Hematopoietic multipotent progenitor cell (in vitro differentiated cells): ENCODE measurements at regions not wholly inside any gene's neighbourhood (a gene's known extent, or its start where the extent isn't known, plus 50 kb on each side); places are given as distances from the start of the nearest gene placed in this dataset.
A peak's percentile ranks its signal among the peaks of the same experiment; 100 is the strongest.
"Not testable (repeated sequence)": the region's sequence is repeated elsewhere in the genome, so short reads cannot be mapped to it uniquely, and the experiment has no call there.

Experiments used
- DNase-seq, 3 donors: peaks; one replicate each; pipeline ENCODE4 v3.0.0-alpha.2; 2011 to 2015; ENCODE audit warnings: low read depth in 2 of 3, low spot score in 2 of 3

DNA sequence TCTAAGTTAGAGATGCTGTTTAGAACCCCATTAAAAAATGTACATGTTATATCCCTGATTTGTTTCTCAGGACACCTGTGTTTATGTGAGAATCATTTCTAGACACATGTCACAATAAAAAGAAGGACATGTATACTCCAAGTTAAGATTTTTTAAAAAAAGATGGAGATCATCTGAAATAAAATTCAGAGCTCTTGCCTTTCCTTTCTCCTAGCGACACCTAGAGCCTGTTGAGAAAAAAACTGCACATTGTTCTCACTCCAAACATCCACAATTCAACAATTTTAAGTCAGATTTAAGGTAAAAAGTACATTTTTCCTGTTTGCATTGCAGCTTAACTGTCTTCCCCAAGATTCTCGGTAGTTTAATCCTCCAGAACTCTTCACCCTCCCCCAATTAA, 171.8 kb downstream of the ATP6V0E2 start:
- DNase-seq = peak in 1 of 3 donors; percentile 2

DNA sequence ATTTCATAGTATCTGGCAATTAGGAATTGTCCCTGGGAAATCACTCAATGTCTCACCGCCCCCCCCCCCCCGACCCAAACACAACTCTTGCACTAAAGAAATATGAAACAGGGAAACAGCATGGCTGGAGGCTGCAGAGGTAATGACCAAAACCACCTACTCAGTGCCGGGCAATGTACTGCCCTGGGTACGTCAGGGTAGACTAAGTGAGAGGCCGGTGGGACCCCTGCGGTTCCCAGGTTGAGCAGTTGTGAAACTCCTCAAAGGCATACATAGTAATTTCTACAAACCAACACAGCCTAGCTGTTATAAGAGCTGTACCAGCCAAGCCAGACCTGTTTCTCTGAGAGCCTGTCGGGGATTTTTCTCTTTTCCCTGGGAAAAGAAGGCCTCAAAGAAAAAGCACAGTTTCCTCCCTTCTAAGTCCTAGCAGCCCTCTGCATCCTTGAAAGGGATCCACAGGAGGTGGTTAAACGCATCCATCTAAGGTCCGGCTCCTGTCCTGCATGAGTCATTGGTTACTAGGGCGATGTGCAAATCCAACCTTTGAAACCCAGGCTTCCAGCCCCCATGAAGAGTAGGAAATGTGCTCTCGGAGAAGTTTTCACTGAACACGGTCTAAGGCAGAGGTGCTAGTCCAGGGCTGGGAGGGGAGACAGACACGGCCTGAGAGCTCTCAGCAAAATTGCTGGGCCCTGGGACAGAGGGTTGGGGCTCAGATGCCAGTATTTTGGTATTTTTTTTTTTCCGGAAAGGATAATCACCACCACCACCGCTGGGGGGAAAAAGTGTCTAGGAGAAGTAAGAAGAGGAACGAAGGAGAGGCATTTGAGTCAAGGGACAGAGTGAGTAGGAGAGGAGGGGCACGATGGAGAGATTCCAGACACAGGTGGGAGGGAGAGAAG, 172.8 kb downstream of the ATP6V0E2 start:
- DNase-seq = not testable (repeated sequence)

GRCh38 chr7:150047329-150047728, 173.6 kb downstream of the ATP6V0E2 start:
- DNase-seq = peak in 1 of 3 donors; percentile 11

DNA sequence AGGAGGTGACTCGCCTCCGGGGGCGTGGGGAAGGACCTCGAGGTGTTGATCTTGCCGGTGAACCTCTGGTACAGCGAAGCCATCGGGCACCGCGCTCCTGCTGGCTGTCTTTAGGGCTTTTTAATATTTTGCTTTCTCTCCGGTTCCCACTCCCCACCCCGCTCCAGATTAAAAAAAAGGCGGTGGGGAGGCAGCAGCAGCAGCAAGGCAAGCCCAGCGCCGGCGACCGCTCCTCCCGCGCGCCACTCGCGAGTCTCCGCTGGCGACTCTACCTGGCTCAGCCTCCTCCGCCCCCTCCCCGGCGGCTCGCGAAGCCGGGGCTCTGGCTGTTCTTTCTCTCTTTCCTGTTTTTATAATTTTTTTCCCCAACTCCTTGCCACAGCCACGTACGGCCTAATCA, 174.0 kb downstream of the ATP6V0E2 start:
- DNase-seq = peak in 1 of 3 donors; percentile 14

DNA sequence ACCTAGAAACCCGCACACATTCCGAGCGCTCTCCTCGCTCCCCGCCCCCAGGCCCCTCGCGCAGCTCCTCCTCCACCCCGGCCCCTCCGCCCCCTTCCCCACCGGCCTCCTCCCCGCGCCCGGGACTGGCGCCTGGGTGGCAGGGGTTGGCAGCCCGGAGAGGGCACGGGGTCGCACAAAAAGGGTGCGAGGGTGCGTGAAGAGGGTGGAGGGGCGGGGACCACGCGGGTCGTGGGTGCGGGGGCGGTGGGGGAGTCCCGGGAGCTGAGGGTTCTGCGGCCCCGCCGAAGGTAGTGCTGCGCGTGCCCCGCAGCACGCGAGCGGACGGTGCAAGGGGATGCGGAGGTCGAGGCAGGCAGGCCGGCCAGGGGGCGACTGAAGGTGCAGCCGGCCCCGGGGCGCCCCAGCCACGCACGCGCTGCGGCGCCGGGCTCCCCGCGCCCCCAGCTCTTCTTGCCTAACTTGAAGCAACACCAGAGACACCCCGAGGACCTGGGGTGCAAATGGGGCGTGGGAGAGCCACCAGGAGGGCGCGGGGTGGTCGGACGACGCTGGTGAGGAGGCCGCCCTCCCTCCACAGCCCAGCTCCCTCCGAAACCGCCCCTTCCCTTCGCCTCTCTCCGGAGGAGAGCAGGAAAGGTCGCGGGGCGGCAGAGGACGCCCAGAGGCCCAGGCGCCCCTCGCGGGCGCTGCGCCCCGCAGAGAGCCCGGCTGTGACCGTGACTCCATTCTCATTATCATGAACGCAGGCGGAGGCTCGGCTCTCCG, 174.7 kb downstream of the ATP6V0E2 start:
- DNase-seq = peak in 1 of 3 donors; percentile 3

- peak in 1 of 3 donors; percentile 0 for DNase-seq
Measured at GRCh38 chr7:150049012-150049655, 175.4 kb downstream of the ATP6V0E2 start.

- DNase-seq = not testable (repeated sequence)
Measured at GRCh38 chr7:150053396-150053795, 179.6 kb downstream of the ATP6V0E2 start.

GRCh38 chr7:150054242-150054641, 180.5 kb downstream of the ATP6V0E2 start:
- not testable (repeated sequence) for DNase-seq

DNA sequence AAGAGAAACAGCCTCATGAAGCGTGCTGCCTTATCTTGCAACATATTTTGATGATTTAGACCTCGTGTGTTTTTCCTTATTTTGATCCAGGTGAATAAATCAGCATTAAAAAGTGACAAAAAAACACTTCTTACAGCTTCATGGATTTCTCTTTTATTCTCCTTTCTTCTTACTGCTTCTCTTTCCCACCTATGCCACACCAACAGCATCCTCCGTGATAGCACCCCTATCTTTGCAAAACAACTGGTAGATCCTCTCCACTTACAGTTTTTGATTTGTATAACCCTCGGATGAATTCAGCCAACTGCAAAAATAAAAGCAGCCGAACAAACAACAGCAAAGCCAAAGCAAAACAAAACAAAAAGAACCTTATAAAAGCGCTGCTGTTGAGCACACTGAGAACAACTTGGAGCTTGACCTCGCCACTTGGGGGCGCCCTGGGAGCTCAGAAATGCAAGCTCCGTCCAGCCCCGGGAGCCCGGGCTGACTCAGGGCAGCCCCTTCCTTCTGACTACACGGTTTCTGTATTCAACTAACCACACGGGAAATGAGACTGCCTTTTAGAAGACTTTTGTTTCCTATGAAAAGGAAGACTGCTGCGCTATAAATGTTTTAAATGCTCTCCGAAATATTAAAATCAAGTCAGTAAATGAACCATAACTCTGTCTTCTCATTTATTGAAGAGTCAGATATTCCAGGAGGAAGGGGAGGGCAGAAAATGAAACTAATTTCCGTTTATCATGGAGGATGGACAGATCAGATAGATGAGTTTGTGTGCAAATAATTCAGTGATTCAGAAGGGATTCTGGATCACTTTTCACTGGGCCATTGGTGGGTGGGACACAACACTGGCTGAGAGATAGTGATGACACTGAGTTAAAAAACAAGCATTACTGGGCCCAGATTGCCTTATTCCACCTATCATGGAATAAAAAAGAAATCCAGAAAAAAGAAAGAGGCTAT, 186.8 kb downstream of the ATP6V0E2 start:
- not testable (repeated sequence) for DNase-seq

DNA sequence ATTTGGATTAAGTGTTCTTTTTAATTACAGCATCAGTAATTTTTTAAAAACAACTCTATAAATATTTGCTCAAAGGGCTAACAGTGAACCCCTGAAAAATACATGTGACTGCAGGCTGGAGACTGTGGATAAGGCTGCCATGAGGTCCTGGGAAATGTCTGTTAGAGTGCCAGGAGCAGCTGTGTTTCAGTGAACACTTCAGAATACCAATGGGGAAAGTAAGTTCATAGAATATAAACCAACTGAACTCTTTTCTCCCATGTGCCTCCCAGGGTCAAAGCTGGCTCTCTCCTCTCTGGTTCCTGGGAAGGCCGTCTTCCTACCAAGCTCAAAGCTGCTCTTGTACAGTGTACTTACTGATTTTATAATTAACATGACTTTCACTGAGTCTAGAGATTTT, 189.4 kb downstream of the ATP6V0E2 start:
- not testable (repeated sequence) for DNase-seq

DNA sequence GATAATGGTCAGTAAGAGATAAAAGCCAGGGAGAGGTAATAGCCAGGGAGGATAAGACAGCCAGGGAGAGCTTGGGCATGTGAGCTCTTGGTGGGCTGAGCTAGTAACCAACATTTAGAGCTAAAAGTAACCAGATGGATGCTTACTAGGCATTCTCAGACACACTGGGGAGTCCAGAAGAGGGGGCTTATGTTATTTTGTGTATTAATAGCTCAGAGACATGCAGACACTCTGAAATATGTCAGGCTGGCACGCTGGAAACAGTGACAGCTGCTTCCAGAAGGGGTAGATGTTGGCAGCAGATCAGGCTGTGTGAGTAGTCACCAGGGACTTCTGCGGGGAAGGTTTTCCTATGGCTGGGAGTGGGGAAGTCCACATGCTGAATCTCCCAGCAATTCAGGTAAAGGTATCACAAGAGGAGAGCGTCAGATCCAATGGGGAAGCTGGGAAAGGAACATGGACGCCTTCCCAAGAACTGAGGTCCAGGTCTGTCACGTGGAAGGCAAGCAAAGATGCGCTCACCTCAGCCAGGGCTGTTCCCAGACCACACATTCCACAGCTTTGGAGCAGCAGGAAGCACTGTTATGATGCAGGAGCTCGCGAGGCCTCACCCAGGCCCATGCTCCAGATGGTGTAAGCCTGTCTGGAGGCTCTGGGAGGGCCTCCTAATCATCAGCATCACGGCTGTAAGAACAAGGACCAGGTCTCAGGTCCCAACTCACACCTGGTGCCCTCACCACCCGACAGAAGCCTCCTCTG, 196.0 kb downstream of the ATP6V0E2 start:
- not testable (repeated sequence) for DNase-seq

DNA sequence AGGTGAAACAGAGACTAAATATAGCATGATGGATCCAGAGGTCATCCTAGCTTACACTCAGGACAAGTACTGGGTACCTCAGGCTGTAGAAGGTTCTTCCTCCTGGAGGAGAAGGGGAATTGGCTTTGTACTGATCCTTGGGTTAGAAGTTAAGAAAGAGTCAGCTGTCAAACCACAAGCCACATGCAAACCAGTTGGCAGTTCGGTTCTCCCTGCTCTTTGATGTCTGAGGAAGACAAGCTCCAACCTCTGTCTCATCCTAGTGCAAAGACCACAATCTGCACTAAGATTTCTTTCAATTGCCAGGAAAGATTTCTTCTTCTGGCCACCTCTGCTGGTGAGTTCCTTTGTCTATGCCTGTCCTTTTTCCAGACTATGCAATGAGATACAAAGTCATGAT, 203.8 kb downstream of the ATP6V0E2 start:
- DNase-seq = not testable (repeated sequence)

GRCh38 chr7:150081865-150082264, 208.1 kb downstream of the ATP6V0E2 start:
- not testable (repeated sequence) for DNase-seq

GRCh38 chr7:150084724-150085123, 211.0 kb downstream of the ATP6V0E2 start:
- not testable (repeated sequence) for DNase-seq

DNA sequence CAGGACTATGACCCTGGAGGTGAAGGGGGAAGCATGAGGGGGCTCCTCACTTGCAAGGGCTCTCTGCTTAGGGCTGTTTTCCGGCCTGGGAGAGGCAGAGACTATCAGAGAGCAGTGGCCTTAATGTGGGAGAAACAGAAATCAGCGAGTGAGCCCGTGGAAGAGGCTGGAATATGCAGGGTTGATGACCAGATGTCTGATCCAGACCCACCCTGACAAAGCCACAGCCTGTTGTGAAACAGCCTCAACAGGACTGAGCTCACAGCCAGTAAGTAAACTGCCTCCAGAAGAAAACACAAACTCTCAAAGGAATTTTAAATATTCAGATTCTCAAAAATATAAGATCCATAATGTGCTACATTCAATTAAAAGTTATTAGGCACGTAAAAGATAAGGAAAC, 213.7 kb downstream of the ATP6V0E2 start:
- not testable (repeated sequence) for DNase-seq

GRCh38 chr7:150089139-150089538, 215.4 kb downstream of the ATP6V0E2 start:
- DNase-seq = not testable (repeated sequence)

GRCh38 chr7:150090776-150091175, 217.0 kb downstream of the ATP6V0E2 start:
- not testable (repeated sequence) for DNase-seq

GRCh38 chr7:150093897-150094296, 220.1 kb downstream of the ATP6V0E2 start:
- DNase-seq = not testable (repeated sequence)
